WTC11 (cell line): ENCODE measurements at regions not wholly inside any gene's neighbourhood (a gene's known extent, or its start where the extent isn't known, plus 50 kb on each side); places are given as distances from the start of the nearest gene placed in this dataset.

Experiments
- CREM ChIP-seq: sonication (generic); formaldehyde crosslinking; IDR thresholded peaks from 2 replicates; pipeline ENCODE4 v1.8.1; 2022; ENCODE audit warnings: mild to moderate bottlenecking, missing genetic modification reagents, moderate library complexity
- SOX15 ChIP-seq: fragments of 250-450 bp; sonication (Bioruptor Pico); IDR thresholded peaks from 2 replicates; pipeline ENCODE4 v1.9.0; 2021; ENCODE audit warnings: mild to moderate bottlenecking
- TCF7 ChIP-seq: sonication (generic); formaldehyde crosslinking; IDR thresholded peaks from 2 replicates; pipeline ENCODE4 v1.8.0; 2022; ENCODE audit warnings: mild to moderate bottlenecking, low read depth, missing genetic modification reagents, moderate library complexity
- ZNF219 ChIP-seq: sonication (generic); formaldehyde crosslinking; IDR thresholded peaks from 2 replicates; pipeline ENCODE4 v1.8.0; 2023; ENCODE audit warnings: missing genetic modification reagents, mild to moderate bottlenecking, borderline replicate concordance
- TF ChIP-seq, protein P1 (sequence below): fragments of 250-450 bp; sonication (Bioruptor Pico); IDR thresholded peaks from 2 replicates; pipeline ENCODE4 v1.9.0; 2021; ENCODE audit warnings: mild to moderate bottlenecking, borderline replicate concordance

DNA sequence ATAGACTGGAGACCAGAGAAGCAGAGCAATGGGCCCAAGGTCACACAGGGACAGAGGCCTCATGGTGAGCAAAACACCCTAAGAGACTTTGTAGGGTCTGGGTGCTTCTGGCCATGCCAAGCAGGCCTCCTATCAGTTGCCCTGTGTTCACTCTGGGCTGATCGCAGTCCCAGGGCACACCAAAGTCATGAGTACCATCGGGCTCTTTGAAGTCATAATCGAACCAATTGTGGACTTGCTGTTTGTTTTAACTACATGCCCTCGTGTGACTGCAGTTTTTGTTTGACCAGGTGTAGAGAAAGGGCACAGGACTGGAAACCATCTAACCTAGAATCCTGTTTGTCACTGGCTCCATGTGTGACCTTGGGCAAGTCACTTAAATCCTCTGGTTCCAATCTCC lies 172.5 kb upstream of the CPEB2 start:
- no peak for TF ChIP-seq SOX15 (CRISPR knock-in tag)
- TF ChIP-seq, protein P1, sequence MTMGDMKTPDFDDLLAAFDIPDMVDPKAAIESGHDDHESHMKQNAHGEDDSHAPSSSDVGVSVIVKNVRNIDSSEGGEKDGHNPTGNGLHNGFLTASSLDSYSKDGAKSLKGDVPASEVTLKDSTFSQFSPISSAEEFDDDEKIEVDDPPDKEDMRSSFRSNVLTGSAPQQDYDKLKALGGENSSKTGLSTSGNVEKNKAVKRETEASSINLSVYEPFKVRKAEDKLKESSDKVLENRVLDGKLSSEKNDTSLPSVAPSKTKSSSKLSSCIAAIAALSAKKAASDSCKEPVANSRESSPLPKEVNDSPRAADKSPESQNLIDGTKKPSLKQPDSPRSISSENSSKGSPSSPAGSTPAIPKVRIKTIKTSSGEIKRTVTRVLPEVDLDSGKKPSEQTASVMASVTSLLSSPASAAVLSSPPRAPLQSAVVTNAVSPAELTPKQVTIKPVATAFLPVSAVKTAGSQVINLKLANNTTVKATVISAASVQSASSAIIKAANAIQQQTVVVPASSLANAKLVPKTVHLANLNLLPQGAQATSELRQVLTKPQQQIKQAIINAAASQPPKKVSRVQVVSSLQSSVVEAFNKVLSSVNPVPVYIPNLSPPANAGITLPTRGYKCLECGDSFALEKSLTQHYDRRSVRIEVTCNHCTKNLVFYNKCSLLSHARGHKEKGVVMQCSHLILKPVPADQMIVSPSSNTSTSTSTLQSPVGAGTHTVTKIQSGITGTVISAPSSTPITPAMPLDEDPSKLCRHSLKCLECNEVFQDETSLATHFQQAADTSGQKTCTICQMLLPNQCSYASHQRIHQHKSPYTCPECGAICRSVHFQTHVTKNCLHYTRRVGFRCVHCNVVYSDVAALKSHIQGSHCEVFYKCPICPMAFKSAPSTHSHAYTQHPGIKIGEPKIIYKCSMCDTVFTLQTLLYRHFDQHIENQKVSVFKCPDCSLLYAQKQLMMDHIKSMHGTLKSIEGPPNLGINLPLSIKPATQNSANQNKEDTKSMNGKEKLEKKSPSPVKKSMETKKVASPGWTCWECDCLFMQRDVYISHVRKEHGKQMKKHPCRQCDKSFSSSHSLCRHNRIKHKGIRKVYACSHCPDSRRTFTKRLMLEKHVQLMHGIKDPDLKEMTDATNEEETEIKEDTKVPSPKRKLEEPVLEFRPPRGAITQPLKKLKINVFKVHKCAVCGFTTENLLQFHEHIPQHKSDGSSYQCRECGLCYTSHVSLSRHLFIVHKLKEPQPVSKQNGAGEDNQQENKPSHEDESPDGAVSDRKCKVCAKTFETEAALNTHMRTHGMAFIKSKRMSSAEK: no peak
- no peak for TF ChIP-seq TCF7 (CRISPR knock-in tag)
- no peak for TF ChIP-seq CREM (CRISPR knock-in tag)
- no peak for TF ChIP-seq ZNF219
